Testis (tissue), 2 donors: ENCODE measurements at regions not wholly inside any gene's neighbourhood (a gene's known extent, or its start where the extent isn't known, plus 50 kb on each side); places are given as distances from the start of the nearest gene placed in this dataset.

ENCODE experiments used
- DNase-seq: peaks from one replicate; pipeline ENCODE4 v3.0.0-alpha.2; 2019
- H3K27ac ChIP-seq, 2 donors: fragments of 200-600 bp; sonication (generic); one replicate each; pipeline ENCODE4 v1.5.1; 2019
- H3K27me3 ChIP-seq: fragments of 200-600 bp; sonication (generic); one replicate; pipeline ENCODE4 v1.5.1; 2019
- H3K36me3 ChIP-seq: fragments of 200-600 bp; sonication (generic); one replicate; pipeline ENCODE4 v1.5.1; 2017; ENCODE audit warnings: low read depth; ENCODE audit errors: missing control alignments
- H3K4me1 ChIP-seq: fragments of 200-600 bp; sonication (generic); one replicate; pipeline ENCODE4 v1.5.1; 2019
- H3K4me3 ChIP-seq, 2 donors: fragments of 200-600 bp; sonication (generic); one replicate each; pipeline ENCODE4 v1.5.1; 2017 to 2019
- H3K9me3 ChIP-seq: fragments of 200-600 bp; sonication (generic); one replicate; pipeline ENCODE4 v1.5.1; 2017
- CTCF ChIP-seq, 3 experiments: fragments of 450-650 bp in 2 of 3; fragments of 200-600 bp in 1 of 3; sonication (generic) in 1 of 3; IDR thresholded peaks; one replicate each; pipeline ENCODE4 v1.5.1; 2016 to 2019; ENCODE audit warnings: antibody characterized with exemption in 3 of 3, mild to moderate bottlenecking in 2 of 3, moderate library complexity in 1 of 3
- POLR2A ChIP-seq: fragments of 450-650 bp; IDR thresholded peaks from one replicate; pipeline ENCODE4 v1.6.1; 2017; ENCODE audit warnings: antibody characterized with exemption, mild to moderate bottlenecking, moderate library complexity
- WGBS, 2 donors: methylation state at CpG; one replicate each; pipeline ENCODE4 v1.1.5; 2018; 5-methylcytosine and 5-hydroxymethylcytosine counted together
- intact Hi-C: fragments of 100-400 bp; cut with DNase I; formaldehyde crosslinking; loops from one replicate; pipeline ENCODE4 v1.15.1; 2023; ENCODE audit warnings: low total_unique reads

- H3K27me3 ChIP-seq, result no peaks in the 10 kb centered on the region
- no peaks in the 10 kb centered on the region for H3K36me3 ChIP-seq
- H3K4me3 ChIP-seq, result no peak overlapping the region
- H3K4me1 ChIP-seq, result no peaks in the 10 kb centered on the region
- no peak overlapping the region for H3K27ac ChIP-seq
- WGBS, 2 donors, result 40 to 49% methylated on average over 7 of the region's 7 CpGs
- intact Hi-C loops, result no loop called here
- TF ChIP-seq POLR2A (no peak), CTCF (IDR thresholded peaks at IDR 0.05) (no peak)
- DNase-seq, result no peak
- no peaks in the 10 kb centered on the region for H3K9me3 ChIP-seq
Measured at GRCh38 chr2:104638859-104639202, 215.1 kb upstream of the POU3F3 start.

GRCh38 chr2:104641786-104642185, 212.1 kb upstream of the POU3F3 start:
- 76 to 77% methylated on average over 2 of the region's 2 CpGs for WGBS, 2 donors
- Histone ChIP-seq H3K27me3 (no peaks in the 10 kb centered on the region), H3K36me3 (no peaks in the 10 kb centered on the region), H3K27ac (no peak overlapping the region), H3K4me1 (no peaks in the 10 kb centered on the region), H3K9me3 (no peaks in the 10 kb centered on the region), H3K4me3 (no peak overlapping the region)
- TF ChIP-seq POLR2A (no peak), CTCF (IDR thresholded peaks at IDR 0.05) (no peak)
- intact Hi-C loops, result no loop called here
- no peak for DNase-seq

GRCh38 chr2:104648376-104648775, 205.5 kb upstream of the POU3F3 start:
- no peak overlapping the region for H3K4me3 ChIP-seq
- intact Hi-C loops, result no loop called here
- H3K4me1 ChIP-seq, result no peaks in the 10 kb centered on the region
- DNase-seq, result no peak
- H3K27me3 ChIP-seq, result no peaks in the 10 kb centered on the region
- no peaks in the 10 kb centered on the region for H3K36me3 ChIP-seq
- H3K9me3 ChIP-seq, result no peaks in the 10 kb centered on the region
- WGBS, 2 donors, result 38 to 52% methylated on average over 2 of the region's 2 CpGs
- TF ChIP-seq POLR2A (no peak), CTCF (IDR thresholded peaks at IDR 0.05) (no peak)
- no peak overlapping the region for H3K27ac ChIP-seq

GRCh38 chr2:104649866-104650265, 204.0 kb upstream of the POU3F3 start:
- Histone ChIP-seq H3K27ac (no peak overlapping the region), H3K4me1 (no peaks in the 10 kb centered on the region), H3K4me3 (no peak overlapping the region), H3K27me3 (no peaks in the 10 kb centered on the region), H3K36me3 (no peaks in the 10 kb centered on the region), H3K9me3 (no peaks in the 10 kb centered on the region)
- no peak for DNase-seq
- intact Hi-C loops, result no loop called here
- 72 to 89% methylated on average over 1 of the region's 1 CpG for WGBS, 2 donors
- TF ChIP-seq CTCF (IDR thresholded peaks at IDR 0.05) (no peak), POLR2A (no peak)

- Histone ChIP-seq H3K4me1 (no peaks in the 10 kb centered on the region), H3K9me3 (no peaks in the 10 kb centered on the region), H3K27ac (no peak overlapping the region), H3K36me3 (no peaks in the 10 kb centered on the region), H3K27me3 (no peaks in the 10 kb centered on the region), H3K4me3 (no peak overlapping the region)
- TF ChIP-seq CTCF (IDR thresholded peaks at IDR 0.05) (no peak), POLR2A (no peak)
- intact Hi-C loops, result no loop called here
- DNase-seq, result no peak
Measured at GRCh38 chr2:104650405-104650996, 203.4 kb upstream of the POU3F3 start.
